GM11168 (cell line): ENCODE measurements at regions not wholly inside any gene's neighbourhood (a gene's known extent, or its start where the extent isn't known, plus 50 kb on each side); places are given as distances from the start of the nearest gene placed in this dataset.

ENCODE experiments used
- in situ Hi-C: fragments of 300-500 bp; cut with MboI; formaldehyde crosslinking; loops from one replicate; pipeline ENCODE4 v1.12.0; 2022; ENCODE audit warnings: low sequenced_read_pairs; ENCODE audit not compliant: unreplicated experiment

- in situ Hi-C loops: no loop called here
Measured at GRCh38 chr4:85094735-85095134, 128.2 kb upstream of the WDFY3 start.

GRCh38 chr4:85102606-85103005, 136.1 kb upstream of the WDFY3 start:
- in situ Hi-C loops: no loop called here

- in situ Hi-C loops: no loop called here
Measured at GRCh38 chr4:85106166-85106565, 139.7 kb upstream of the WDFY3 start.

- in situ Hi-C loops: no loop called here
Measured at GRCh38 chr4:85106805-85107336, 140.4 kb upstream of the WDFY3 start.

- in situ Hi-C loops: no loop called here
Measured at GRCh38 chr4:85107553-85107952, 141.1 kb upstream of the WDFY3 start.

- in situ Hi-C loops: no loop called here
Measured at GRCh38 chr4:85113706-85114105, 147.2 kb upstream of the WDFY3 start.

- in situ Hi-C loops: no loop called here
Measured at GRCh38 chr4:85114526-85114925, 148.0 kb upstream of the WDFY3 start.

GRCh38 chr4:85116008-85116407, 149.5 kb upstream of the WDFY3 start:
- in situ Hi-C loops: no loop called here

GRCh38 chr4:85125688-85126087, 159.2 kb upstream of the WDFY3 start:
- in situ Hi-C loops: loop anchor here (25.0 kb wide), 1 partner anchor 612 kb away; no protein-coding TSS in a partner anchor

GRCh38 chr4:85126991-85127591, 160.6 kb upstream of the WDFY3 start:
- in situ Hi-C loops: loop anchor here (25.0 kb wide), 1 partner anchor 610 kb away; no protein-coding TSS in a partner anchor

- in situ Hi-C loops: loop anchor here (25.0 kb wide), 1 partner anchor 610 kb away; no protein-coding TSS in a partner anchor
Measured at GRCh38 chr4:85127653-85128052, 161.2 kb upstream of the WDFY3 start.

- in situ Hi-C loops: loop anchor here (25.0 kb wide), 1 partner anchor 609 kb away; no protein-coding TSS in a partner anchor
Measured at GRCh38 chr4:85128246-85129204, 162.0 kb upstream of the WDFY3 start.

- in situ Hi-C loops: loop anchor here (25.0 kb wide), 1 partner anchor 608 kb away; no protein-coding TSS in a partner anchor
Measured at GRCh38 chr4:85129354-85130125, 163.1 kb upstream of the WDFY3 start.

GRCh38 chr4:85132117-85132516, 165.6 kb upstream of the WDFY3 start:
- in situ Hi-C loops: loop anchor here (25.0 kb wide), 1 partner anchor 605 kb away; no protein-coding TSS in a partner anchor

GRCh38 chr4:85132570-85132969, 166.1 kb upstream of the WDFY3 start:
- in situ Hi-C loops: loop anchor here (25.0 kb wide), 1 partner anchor 605 kb away; no protein-coding TSS in a partner anchor

GRCh38 chr4:85139749-85140148, 173.3 kb upstream of the WDFY3 start:
- in situ Hi-C loops: loop anchor here (25.0 kb wide), 1 partner anchor 598 kb away; no protein-coding TSS in a partner anchor

- in situ Hi-C loops: loop anchor here (25.0 kb wide), 1 partner anchor 595 kb away; no protein-coding TSS in a partner anchor
Measured at GRCh38 chr4:85142451-85142850, 176.0 kb upstream of the WDFY3 start.

GRCh38 chr4:85147481-85148076, 181.1 kb upstream of the WDFY3 start:
- in situ Hi-C loops: loop anchor here (25.0 kb wide), 1 partner anchor 590 kb away; no protein-coding TSS in a partner anchor

GRCh38 chr4:85149676-85150075, 183.2 kb upstream of the WDFY3 start:
- in situ Hi-C loops: loop anchor here (25.0 kb wide), 2 partner anchors 213 to 588 kb away; no protein-coding TSS in a partner anchor
